ENCODE measurements at regions not wholly inside any gene's neighbourhood (a gene's known extent, or its start where the extent isn't known, plus 50 kb on each side); places are given as distances from the start of the nearest gene placed in this dataset.
A peak's percentile ranks its signal among the peaks of the same experiment; 100 is the strongest.

DNA sequence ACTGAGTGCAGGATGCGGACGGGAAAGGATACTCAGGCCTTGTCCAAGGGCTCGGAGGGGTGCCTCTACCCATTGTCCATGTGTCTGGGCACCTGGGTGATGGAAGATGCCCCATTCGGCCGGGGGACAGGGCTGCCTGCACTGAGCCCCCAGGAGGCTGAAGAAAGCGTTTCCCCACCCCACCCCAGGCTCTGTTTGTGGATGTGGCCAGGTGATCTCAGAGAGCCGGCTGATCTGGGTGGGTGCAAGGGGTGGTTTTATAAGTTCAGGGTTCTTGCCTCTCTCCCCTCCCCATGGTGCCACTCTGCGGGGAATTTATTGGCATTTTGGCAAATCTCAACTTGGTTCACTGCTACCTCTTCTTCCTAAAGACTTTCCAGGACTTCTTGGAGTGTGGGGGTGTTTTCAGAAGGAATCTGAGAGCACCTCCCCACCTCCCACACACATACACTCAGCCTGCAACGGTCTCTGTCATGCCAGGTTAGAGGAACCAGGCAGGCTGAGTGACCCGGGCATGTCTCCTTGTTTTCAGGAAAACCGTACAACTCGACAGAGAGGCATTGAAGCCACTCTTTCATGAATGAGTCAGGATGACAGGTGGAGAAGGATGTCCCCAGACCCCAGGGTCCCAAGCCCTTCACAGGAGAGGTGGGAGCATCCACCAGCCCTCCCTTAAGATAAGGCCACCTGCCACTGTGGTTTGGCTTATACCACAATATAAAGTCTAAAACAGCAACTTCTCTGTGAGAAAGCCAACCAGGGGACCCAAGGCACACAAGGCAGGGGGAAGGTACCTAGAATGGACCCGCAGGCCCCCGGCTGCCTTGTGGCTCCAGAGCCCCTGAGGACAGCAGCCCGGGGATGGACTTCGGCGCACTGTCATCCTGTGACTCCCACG is 174.9 kb downstream of the ETS2 start:
- no peak for DNase-seq (ENCODE audit: low read depth)
- no peak for TF ChIP-seq POLR2A (IDR thresholded peaks at IDR 0.05; ENCODE audit: extremely low read depth, insufficient read length)
- TF ChIP-seq MYC (IDR thresholded peaks at IDR 0.05; ENCODE audit: low read depth, low read length): no peak
- no peak for TF ChIP-seq CTCF (IDR thresholded peaks at IDR 0.05; ENCODE audit: low read depth, low read length)
- TF ChIP-seq, protein P1, sequence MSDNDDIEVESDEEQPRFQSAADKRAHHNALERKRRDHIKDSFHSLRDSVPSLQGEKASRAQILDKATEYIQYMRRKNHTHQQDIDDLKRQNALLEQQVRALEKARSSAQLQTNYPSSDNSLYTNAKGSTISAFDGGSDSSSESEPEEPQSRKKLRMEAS (IDR thresholded peaks at IDR 0.05; ENCODE audit: low read depth, low read length): no peak

GRCh38 chr21:38979271-38980121 is 173.8 kb downstream of the ETS2 start:
- TF ChIP-seq, protein P1 (IDR thresholded peaks at IDR 0.05; ENCODE audit: low read depth, low read length): no peak
- TF ChIP-seq POLR2A (IDR thresholded peaks at IDR 0.05; ENCODE audit: extremely low read depth, insufficient read length) (no peak), MYC (IDR thresholded peaks at IDR 0.05; ENCODE audit: low read depth, low read length) (no peak), CTCF (IDR thresholded peaks at IDR 0.05; ENCODE audit: low read depth, low read length) (no peak)
- H3K4me3 ChIP-seq (ENCODE audit: low read depth, low read length): no peak overlapping the region
- DNase-seq (ENCODE audit: low read depth): peak; percentile 64

More for the DNA sequence above, 174.9 kb downstream of the ETS2 start:
- H3K4me3 ChIP-seq (ENCODE audit: low read depth, low read length): no peak overlapping the region

- no peak for DNase-seq (ENCODE audit: low read depth)
- TF ChIP-seq CTCF (IDR thresholded peaks at IDR 0.05; ENCODE audit: low read depth, low read length) (no peak), POLR2A (IDR thresholded peaks at IDR 0.05; ENCODE audit: extremely low read depth, insufficient read length) (no peak)
- TF ChIP-seq, protein P1 (IDR thresholded peaks at IDR 0.05; ENCODE audit: low read depth, low read length): no peak
- no peak overlapping the region for H3K4me3 ChIP-seq (ENCODE audit: low read depth, low read length)
Observed at GRCh38 chr21:38976900-38977299, 171.2 kb downstream of the ETS2 start.

DNA sequence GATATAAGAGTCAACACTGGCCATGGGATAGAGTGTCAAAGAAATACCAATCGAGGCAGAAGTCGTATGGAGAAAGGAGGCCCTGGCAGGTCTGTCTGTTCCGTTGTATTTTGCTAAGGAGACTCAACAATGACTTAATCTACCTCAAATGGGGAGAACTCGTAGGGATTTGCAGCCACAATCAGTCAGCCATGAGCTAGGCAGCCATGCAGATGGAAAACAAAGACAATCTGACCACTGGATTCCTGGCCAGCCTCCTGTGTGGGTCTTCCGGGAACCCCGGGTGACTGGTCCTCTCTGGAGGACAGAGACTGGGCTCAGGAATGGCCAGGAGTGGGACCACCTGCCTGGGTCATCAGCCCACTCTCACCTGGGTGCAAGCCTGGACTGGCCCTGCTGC is 167.8 kb downstream of the ETS2 start:
- TF ChIP-seq CTCF (IDR thresholded peaks at IDR 0.05; ENCODE audit: low read depth, low read length) (no peak), POLR2A (IDR thresholded peaks at IDR 0.05; ENCODE audit: extremely low read depth, insufficient read length) (no peak), MYC (IDR thresholded peaks at IDR 0.05; ENCODE audit: low read depth, low read length) (no peak)
- TF ChIP-seq, protein P1 (IDR thresholded peaks at IDR 0.05; ENCODE audit: low read depth, low read length): no peak
- DNase-seq (ENCODE audit: low read depth): no peak
- H3K4me3 ChIP-seq (ENCODE audit: low read depth, low read length): no peak overlapping the region

DNA sequence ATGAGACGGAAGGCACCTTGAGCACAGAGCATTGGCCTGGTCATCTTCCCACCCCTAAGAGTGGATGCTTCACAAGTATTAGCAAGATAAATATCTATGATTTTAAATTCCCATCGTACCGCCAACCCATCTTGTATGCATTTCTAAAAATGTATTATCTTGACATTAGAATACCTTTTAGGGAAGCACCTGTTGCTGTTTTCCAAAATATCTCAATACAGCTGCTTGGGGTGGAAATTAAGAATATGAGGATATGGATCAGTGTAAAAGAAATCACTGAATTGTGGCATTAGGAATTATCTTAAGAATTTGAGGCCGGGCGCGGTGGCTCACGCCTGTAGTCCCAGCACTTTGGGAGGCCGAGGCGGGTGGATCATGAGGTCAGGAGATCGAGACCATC is 166.3 kb downstream of the ETS2 start:
- H3K4me3 ChIP-seq (ENCODE audit: low read depth, low read length): no peak overlapping the region
- TF ChIP-seq, protein P1 (IDR thresholded peaks at IDR 0.05; ENCODE audit: low read depth, low read length): no peak
- TF ChIP-seq POLR2A (IDR thresholded peaks at IDR 0.05; ENCODE audit: extremely low read depth, insufficient read length): no peak
- no peak for TF ChIP-seq MYC (IDR thresholded peaks at IDR 0.05; ENCODE audit: low read depth, low read length)
- TF ChIP-seq CTCF (IDR thresholded peaks at IDR 0.05; ENCODE audit: low read depth, low read length): no peak
- no peak for DNase-seq (ENCODE audit: low read depth)
